BJ (cell line): ENCODE measurements at regions not wholly inside any gene's neighbourhood (a gene's known extent, or its start where the extent isn't known, plus 50 kb on each side); places are given as distances from the start of the nearest gene placed in this dataset.

Experiments
- CTCF ChIA-PET: fragments of 350-600 bp; formaldehyde crosslinking; extraction: SDS; loops from one replicate; lab custom pipeline; 2021; ENCODE audit warnings: antibody characterized with exemption, inconsistent platforms; lab: Yijun Ruan, JAX
- POLR2A ChIA-PET: fragments of 300-600 bp; sonication (Branson Sonifier 250); formaldehyde crosslinking; extraction: SDS; loops from one replicate; lab custom pipeline; 2021; ENCODE audit warnings: antibody characterized with exemption; lab: Charles Lee
- DNase-seq: peaks from one replicate; pipeline ENCODE4 v3.0.0-alpha.2; 2011; ENCODE audit warnings: low read depth
- H3K27me3 ChIP-seq: 2 replicates; pipeline ENCODE4 v1.6.0; 2011; ENCODE audit warnings: low read length; ENCODE audit not compliant: control insufficient read depth, insufficient read depth
- H3K36me3 ChIP-seq: 2 replicates; pipeline ENCODE4 v1.5.1; 2011; ENCODE audit warnings: low read length; ENCODE audit not compliant: control insufficient read depth, insufficient read depth
- H3K4me3 ChIP-seq: 2 replicates; pipeline ENCODE4 v1.5.1; 2011; ENCODE audit warnings: low read depth, mild to moderate bottlenecking, control low read depth, low read length
- CTCF ChIP-seq: IDR thresholded peaks from 2 replicates; pipeline ENCODE4 v1.5.1; 2011; ENCODE audit warnings: low read depth, mild to moderate bottlenecking, control low read depth, inconsistent platforms, low read length, moderate library complexity; ENCODE audit not compliant: insufficient read depth

GRCh38 chr20:50376888-50377459 is 133.2 kb upstream of the PTPN1 start:
- no peaks in the 10 kb centered on the region for H3K27me3 ChIP-seq
- H3K36me3 ChIP-seq, result no peaks in the 10 kb centered on the region
- DNase-seq, result no peak
- ChIA-PET CTCF (no interaction called here), POLR2A (no interaction called here)
- no peak for TF ChIP-seq CTCF
- H3K4me3 ChIP-seq, result no peak overlapping the region

- Histone ChIP-seq H3K4me3 (no peak overlapping the region), H3K27me3 (no peaks in the 10 kb centered on the region; the same call in 1 of the 2 replicates), H3K36me3 (no peaks in the 10 kb centered on the region)
- TF ChIP-seq CTCF, result no peak
- ChIA-PET CTCF (no interaction called here), POLR2A (no interaction called here)
- no peak for DNase-seq
Measured at GRCh38 chr20:50378170-50379000, 131.8 kb upstream of the PTPN1 start.

- Histone ChIP-seq H3K36me3 (no peaks in the 10 kb centered on the region), H3K4me3 (no peak overlapping the region), H3K27me3 (no peaks in the 10 kb centered on the region; the same call in 1 of the 2 replicates)
- peak; percentile 74 for DNase-seq
- ChIA-PET CTCF (interaction anchor here (0.6 to 1.2 kb wide), 2 partner anchors 58 to 72 kb away, joined by 3 to 4 read pairs; no protein-coding TSS in a partner anchor), POLR2A (no interaction called here)
- no peak for TF ChIP-seq CTCF
Measured at GRCh38 chr20:50379049-50379990, 130.9 kb upstream of the PTPN1 start.

GRCh38 chr20:50379991-50380696 is 130.0 kb upstream of the PTPN1 start:
- no peak for DNase-seq
- CTCF ChIA-PET, result interaction anchor here (1.2 kb wide), 2 partner anchors 14 to 59 kb away, joined by 3 to 4 read pairs; no protein-coding TSS in a partner anchor
- H3K4me3 ChIP-seq, result no peak overlapping the region
- POLR2A ChIA-PET, result no interaction called here
- no peaks in the 10 kb centered on the region for H3K36me3 ChIP-seq
- no peak for TF ChIP-seq CTCF
- no peaks in the 10 kb centered on the region; the same call in 1 of the 2 replicates for H3K27me3 ChIP-seq
